ENCODE measurements at regions not wholly inside any gene's neighbourhood (a gene's known extent, or its start where the extent isn't known, plus 50 kb on each side); places are given as distances from the start of the nearest gene placed in this dataset.
A peak's percentile ranks its signal among the peaks of the same experiment; 100 is the strongest.
"Not testable (repeated sequence)": the region's sequence is repeated elsewhere in the genome, so short reads cannot be mapped to it uniquely, and the experiment has no call there.

DNA sequence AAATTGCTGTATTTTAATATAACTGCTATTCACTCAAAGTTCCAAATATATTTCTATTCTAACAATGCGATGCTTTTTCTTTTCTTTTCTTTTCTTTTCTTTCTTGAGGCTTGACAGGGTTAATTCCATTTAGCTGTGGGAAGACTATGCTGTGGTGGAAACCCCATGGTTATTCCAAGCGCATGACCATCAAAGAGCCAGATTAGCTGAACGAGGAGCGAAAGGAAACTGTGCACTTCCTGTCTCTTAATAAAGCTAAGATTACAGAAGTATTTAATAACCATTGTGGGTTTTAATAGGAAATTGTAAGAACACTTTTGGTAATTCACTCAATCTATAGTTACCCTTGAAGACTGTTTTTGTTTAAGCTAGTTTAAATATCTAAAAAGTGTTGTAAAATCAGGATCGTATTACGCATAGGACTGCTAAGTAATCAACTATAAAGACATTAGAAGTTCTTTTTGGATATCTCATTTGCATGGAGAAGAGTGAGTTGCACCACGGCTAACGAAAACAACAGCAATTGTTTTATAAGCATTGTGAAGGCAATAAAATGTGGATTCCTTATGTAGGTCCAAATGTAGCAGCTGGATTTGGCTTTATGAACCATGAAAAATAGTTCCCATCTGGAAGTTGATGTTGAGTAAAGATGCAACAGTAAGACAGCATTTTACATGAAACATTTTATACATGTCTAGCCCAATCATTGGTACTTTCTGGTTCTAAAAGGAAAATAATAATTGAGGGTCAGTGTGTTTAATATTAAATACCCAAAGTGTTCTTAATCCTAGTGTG, 105.4 kb downstream of the ZIC1 start:
- peaks cover 23% of the 10 kb centered on the region for H3K4me1 ChIP-seq (ENCODE audit: insufficient read depth, low read length, poor library complexity, severe bottlenecking)
- intact Hi-C loops (cut with micrococcal nuclease; ENCODE audit: unreplicated experiment) = no loop called here
- TF ChIP-seq CTCF (conservative IDR thresholded peaks at IDR 0.05; ENCODE audit: low read depth, low read length) (no peak), EZH2 (IDR thresholded peaks at IDR 0.05; ENCODE audit: borderline replicate concordance, low read depth, low read length, poor library complexity, severe bottlenecking) (no peak)
- peak; percentile 91 for DNase-seq (ENCODE audit: low spot score)
- H3K27ac ChIP-seq (ENCODE audit: low read depth, low read length, poor library complexity, severe bottlenecking) = no peak overlapping the region
- no TSS peak for BruUV-seq (replicated peaks)
- CTCF ChIA-PET = interaction anchor here (0.5 kb wide), 1 partner anchor 394 kb away, joined by 6 read pairs; no protein-coding TSS in a partner anchor
- peak overlapping the region; percentile 10 for H3K4me3 ChIP-seq (ENCODE audit: low read depth, low read length, poor library complexity, severe bottlenecking)
- H3K36me3 ChIP-seq (ENCODE audit: insufficient read depth, low read length, poor library complexity, severe bottlenecking) = no peaks in the 10 kb centered on the region
- POLR2A ChIA-PET (ENCODE audit: low non-redundant PET) = no interaction called here
- H3K27me3 ChIP-seq (replicated peaks; ENCODE audit: insufficient read depth, low read depth, low read length, poor library complexity) = peaks cover 17% of the 10 kb centered on the region
- H3K9me3 ChIP-seq (ENCODE audit: low read depth, low read length, poor library complexity, severe bottlenecking) = no peaks in the 10 kb centered on the region

DNA sequence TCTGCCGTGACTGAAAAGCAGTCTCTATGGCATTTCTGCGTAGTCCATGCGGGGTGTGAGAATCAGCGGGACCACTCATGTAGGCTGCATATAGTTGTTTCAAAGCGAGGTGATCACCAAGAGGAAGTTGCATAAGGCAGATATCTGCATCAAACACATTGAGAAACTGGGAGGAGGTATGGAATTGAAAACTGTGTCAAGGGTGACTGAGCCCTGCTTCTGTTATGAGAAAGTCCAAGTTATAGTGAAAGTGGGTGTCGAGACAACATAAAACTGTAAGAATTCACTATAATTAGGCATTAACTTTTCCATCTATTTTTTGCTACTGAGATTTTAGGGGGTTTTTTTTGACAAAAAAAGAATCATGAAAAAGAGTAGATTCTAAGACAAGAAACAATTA, 109.3 kb downstream of the ZIC1 start:
- BruUV-seq (replicated peaks) = no TSS peak
- no peaks in the 10 kb centered on the region for H3K36me3 ChIP-seq (ENCODE audit: insufficient read depth, low read length, poor library complexity, severe bottlenecking)
- H3K27ac ChIP-seq (ENCODE audit: low read depth, low read length, poor library complexity, severe bottlenecking) = no peak overlapping the region
- no peaks in the 10 kb centered on the region for H3K27me3 ChIP-seq (replicated peaks; ENCODE audit: insufficient read depth, low read depth, low read length, poor library complexity)
- no peak for DNase-seq (ENCODE audit: low spot score)
- POLR2A ChIA-PET (ENCODE audit: low non-redundant PET) = no interaction called here
- TF ChIP-seq EZH2 (IDR thresholded peaks at IDR 0.05; ENCODE audit: borderline replicate concordance, low read depth, low read length, poor library complexity, severe bottlenecking) (no peak), CTCF (conservative IDR thresholded peaks at IDR 0.05; ENCODE audit: low read depth, low read length) (no peak)
- no peak overlapping the region for H3K4me3 ChIP-seq (ENCODE audit: low read depth, low read length, poor library complexity, severe bottlenecking)
- peaks cover 17% of the 10 kb centered on the region for H3K4me1 ChIP-seq (ENCODE audit: insufficient read depth, low read length, poor library complexity, severe bottlenecking)
- H3K9me3 ChIP-seq (ENCODE audit: low read depth, low read length, poor library complexity, severe bottlenecking) = no peaks in the 10 kb centered on the region
- intact Hi-C loops (cut with micrococcal nuclease; ENCODE audit: unreplicated experiment) = no loop called here
- CTCF ChIA-PET = no interaction called here

GRCh38 chr3:147521646-147522045, 112.5 kb downstream of the ZIC1 start:
- Histone ChIP-seq H3K27me3 (replicated peaks; ENCODE audit: insufficient read depth, low read depth, low read length, poor library complexity) (no peaks in the 10 kb centered on the region), H3K36me3 (ENCODE audit: insufficient read depth, low read length, poor library complexity, severe bottlenecking) (no peaks in the 10 kb centered on the region), H3K4me1 (ENCODE audit: insufficient read depth, low read length, poor library complexity, severe bottlenecking) (no peaks in the 10 kb centered on the region), H3K27ac (ENCODE audit: low read depth, low read length, poor library complexity, severe bottlenecking) (no peak overlapping the region), H3K9me3 (ENCODE audit: low read depth, low read length, poor library complexity, severe bottlenecking) (no peaks in the 10 kb centered on the region), H3K4me3 (ENCODE audit: low read depth, low read length, poor library complexity, severe bottlenecking) (no peak overlapping the region)
- ChIA-PET POLR2A (ENCODE audit: low non-redundant PET) (no interaction called here), CTCF (no interaction called here)
- no peak for DNase-seq (ENCODE audit: low spot score)
- TF ChIP-seq CTCF (conservative IDR thresholded peaks at IDR 0.05; ENCODE audit: low read depth, low read length) = no peak
- no peak for TF ChIP-seq EZH2 (IDR thresholded peaks at IDR 0.05; ENCODE audit: borderline replicate concordance, low read depth, low read length, poor library complexity, severe bottlenecking)
- no TSS peak for BruUV-seq (replicated peaks)
- intact Hi-C loops (cut with micrococcal nuclease; ENCODE audit: unreplicated experiment) = no loop called here

DNA sequence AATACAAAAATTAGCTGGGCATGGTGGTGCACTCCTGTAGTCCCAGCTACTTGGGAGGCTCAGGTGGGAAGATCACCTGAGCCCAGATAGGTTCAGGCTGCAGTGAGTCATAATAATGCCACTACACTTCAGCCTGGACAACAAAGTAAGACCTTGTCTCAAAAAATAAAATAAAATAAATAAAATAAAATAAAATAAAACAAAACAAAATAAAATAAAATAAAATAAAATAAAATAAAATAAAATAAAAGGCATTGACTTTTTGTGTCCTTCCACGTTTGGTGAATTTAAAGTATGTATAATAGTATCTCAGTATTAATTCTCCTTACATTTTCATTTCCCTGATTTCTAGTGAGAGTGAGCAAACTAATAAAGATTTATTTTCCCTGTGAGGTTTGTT, 113.6 kb downstream of the ZIC1 start:
- CTCF ChIA-PET; H3K4me1 ChIP-seq (ENCODE audit: insufficient read depth, low read length, poor library complexity, severe bottlenecking); DNase-seq (ENCODE audit: low spot score); H3K27me3 ChIP-seq (replicated peaks; ENCODE audit: insufficient read depth, low read depth, low read length, poor library complexity); POLR2A ChIA-PET (ENCODE audit: low non-redundant PET); H3K36me3 ChIP-seq (ENCODE audit: insufficient read depth, low read length, poor library complexity, severe bottlenecking); BruUV-seq (replicated peaks); H3K27ac ChIP-seq (ENCODE audit: low read depth, low read length, poor library complexity, severe bottlenecking); H3K4me3 ChIP-seq (ENCODE audit: low read depth, low read length, poor library complexity, severe bottlenecking); H3K9me3 ChIP-seq (ENCODE audit: low read depth, low read length, poor library complexity, severe bottlenecking); intact Hi-C loops (cut with micrococcal nuclease; ENCODE audit: unreplicated experiment): not testable (repeated sequence)

Measured in A673 (cell line).